RPMI8226 (cell line): ENCODE measurements at regions not wholly inside any gene's neighbourhood (a gene's known extent, or its start where the extent isn't known, plus 50 kb on each side); places are given as distances from the start of the nearest gene placed in this dataset.
"Not testable (repeated sequence)": the region's sequence is repeated elsewhere in the genome, so short reads cannot be mapped to it uniquely, and the experiment has no call there.

Source experiments
- DNase-seq: peaks from one replicate; pipeline ENCODE4 v3.0.0-alpha.2; 2015

DNA sequence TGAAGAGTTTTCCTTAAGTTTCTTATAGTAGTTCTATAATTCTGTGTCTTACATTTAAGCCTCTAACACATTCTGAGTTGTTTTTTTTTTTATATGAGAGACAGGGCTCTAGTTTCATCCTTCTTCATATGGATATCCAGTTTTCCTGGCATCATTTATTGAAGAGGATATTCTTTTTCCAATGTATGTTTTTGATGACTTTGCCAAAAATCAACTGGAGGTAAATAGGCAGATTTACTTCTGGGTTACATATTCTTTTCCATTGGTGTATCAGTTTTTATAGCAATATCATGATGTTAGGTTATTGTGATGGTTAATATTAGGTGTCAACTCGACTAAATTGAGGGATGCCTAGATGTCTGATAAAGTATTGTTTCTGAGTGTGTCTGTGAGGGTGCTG is 650.7 kb upstream of the GRID2 start:
- DNase-seq: no peak

DNA sequence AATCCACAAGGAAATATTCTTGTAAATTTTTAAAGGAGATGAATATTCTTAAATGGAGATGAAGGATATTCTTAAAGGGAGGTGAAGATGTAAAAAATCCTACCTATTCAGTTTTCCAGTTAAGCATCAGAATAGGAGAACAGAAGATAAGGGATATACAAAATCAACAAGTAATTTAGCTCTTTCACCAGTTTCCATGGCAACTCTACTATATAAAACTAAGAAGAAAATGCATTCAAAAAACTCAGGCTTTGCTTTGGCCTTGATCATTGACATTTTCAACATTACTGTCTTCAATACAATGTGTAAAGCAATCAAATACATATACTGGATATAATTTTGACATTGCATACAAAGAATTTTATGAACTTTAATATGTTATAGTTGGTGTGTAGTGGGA is 622.7 kb upstream of the GRID2 start:
- no peak for DNase-seq

DNA sequence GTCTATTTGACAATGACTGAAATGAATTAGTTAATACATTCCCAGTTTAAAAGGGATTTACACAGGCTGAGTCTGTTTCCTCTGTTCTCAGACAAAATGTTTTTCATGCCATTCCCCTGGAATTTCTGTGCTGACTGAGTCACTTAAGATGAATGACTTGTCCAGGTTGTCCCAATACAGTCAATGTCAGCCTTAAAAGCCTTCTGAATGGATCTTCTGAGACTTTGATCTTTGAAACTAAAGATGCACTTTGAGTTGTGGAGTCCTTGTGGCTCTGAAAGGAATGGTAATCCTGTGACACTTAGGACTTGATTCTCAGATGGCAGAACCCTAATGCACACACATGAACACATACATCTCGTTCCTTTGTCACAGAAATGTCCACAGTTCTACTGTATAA is 622.2 kb upstream of the GRID2 start:
- DNase-seq: no peak

DNA sequence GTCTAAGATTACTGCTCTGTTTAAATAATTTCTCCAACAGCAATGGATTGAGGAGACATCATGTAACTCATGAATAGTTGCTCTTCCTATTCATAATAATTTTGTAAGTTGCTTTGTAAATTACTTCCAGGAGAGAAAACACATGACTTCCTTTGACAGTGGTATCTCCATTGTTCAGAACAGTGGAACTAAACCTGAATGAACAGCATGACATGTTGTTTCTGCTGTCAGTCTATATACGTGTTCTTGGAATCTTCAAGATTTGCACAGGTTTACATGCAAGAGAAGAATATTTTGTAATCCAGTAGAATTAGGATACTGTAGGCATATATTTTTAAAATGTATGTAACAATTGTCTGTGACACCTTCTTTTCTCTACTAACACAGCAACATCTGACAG is 618.8 kb upstream of the GRID2 start:
- DNase-seq: no peak

DNA sequence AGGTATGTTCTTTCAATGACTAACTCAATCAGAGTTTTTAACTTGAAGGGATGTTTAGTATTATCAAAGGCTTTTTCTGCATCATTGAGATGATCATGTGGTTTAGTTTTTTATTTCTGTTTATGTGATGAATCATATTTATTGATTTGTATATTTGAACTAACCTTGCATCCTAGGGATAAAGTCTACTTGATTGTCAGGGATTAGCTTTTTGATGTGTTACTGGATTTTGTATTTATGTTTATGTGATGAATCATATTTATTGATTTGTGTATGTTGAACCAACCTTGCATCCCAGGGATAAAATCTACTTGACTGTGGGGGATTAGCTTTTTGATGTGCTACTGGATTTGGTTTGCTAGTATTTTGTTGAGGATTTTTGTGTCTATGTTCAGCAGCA is 615.4 kb upstream of the GRID2 start:
- no peak for DNase-seq

DNA sequence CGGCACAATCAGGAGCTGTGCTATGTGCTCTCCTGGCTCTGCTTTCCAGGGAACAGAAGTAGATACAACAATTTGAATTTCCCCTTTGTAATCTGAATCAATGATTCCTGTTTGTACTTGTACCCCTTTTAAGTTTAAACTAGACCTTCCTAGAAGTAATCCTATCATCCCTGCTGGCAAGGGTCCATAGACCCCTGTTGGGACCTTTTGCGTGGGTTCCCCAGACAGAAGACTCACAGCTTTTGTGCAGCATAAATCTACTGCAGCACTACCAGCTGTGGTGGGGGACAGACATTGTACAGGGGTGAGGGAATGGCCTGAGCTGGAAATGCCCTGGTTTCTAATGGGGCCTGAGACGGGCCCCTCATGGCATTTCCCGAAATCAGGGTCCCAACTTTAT is 604.1 kb upstream of the GRID2 start:
- not testable (repeated sequence) for DNase-seq

DNA sequence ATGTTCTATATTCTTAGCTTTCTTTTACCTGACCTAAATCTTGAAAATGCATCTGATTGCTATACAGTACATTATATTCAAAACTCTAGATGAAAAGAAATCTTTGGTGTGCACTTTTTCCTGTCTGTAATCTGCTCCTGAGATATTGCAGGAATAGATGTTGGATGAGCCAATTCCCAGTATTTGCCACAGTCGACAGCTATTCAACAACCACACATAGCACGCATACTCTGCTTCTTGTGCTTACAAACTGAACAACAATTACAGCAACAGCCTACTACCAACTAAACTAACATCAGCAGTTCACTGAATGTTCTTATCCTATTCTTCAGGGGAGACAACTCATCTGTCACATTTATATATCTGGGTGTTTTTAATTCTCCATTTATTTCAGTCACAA is 573.9 kb upstream of the GRID2 start:
- no peak for DNase-seq

DNA sequence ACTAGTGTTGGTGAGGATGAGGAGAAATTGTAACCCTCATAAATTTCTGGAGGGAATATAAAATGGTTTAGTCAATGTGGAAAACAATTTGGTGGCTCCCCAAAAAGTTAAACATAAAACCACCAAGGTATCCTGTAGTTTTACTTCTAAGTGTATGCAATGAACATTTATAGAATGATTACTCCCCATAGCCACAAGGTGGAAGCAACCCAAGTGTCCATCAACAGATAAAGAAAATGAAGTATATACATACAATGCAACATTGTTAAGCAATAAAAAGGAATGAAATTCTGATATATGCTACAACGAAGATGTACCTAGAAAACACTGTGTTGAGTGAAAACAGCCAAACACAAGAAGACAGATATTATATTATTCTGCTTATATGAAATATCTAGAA is 569.1 kb upstream of the GRID2 start:
- DNase-seq: no peak

DNA sequence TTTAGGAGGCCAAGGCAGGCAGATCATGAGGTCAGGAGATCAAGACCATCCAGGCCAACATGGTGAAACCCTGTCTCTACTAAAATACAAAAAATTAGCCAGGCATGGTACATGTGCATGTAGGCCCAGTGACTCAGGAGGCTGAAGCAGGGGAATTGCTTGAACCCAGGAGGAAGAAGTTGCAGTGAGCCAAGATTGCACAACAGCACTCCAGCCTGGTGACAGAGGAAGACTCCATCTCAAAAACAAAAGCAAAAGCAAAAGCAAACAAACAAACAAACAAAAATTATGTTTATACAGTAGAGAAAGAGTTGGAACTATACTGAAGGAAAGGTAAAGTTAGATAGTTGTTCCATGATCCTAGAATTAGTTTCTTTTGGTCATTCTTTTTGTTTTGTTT is 564.9 kb upstream of the GRID2 start:
- DNase-seq: not testable (repeated sequence)

DNA sequence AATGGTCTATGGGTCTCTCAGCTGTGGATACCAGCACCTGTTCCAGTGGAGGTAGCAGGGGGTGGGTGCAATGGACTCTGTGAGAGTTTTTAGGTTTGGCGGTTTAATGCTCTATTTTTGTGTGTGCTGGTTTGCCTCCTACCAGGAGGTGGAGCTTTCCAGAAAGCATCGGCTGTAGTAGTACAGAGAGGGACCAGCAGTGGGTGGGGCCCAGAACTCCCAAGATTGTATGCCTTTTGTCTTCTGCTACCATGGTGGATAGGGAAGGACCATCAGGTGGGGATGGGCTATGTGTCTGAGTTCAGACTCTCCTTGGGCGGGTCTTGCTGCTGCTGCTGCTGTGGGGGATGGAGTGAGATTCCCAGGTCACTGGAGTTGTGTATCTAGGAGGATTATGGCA is 557.2 kb upstream of the GRID2 start:
- no peak for DNase-seq

DNA sequence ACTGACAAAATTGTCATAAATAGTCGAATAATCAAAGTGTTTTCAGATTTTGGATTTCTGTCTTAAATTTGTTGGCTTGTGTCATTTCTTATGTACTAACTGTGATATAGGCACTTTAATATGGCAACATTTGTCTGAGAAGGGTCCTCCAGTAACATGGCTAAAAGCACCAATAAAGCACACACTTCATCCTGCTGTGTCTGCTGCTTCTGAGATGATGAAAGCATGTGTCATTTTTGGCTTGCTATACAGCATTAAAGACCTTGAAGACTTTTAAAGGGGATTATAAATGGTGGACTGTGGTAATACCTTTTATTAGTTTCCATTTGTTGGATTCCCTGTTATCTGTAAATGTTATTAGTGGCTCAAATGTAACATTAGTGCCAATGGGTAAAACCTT is 551.8 kb upstream of the GRID2 start:
- no peak for DNase-seq

DNA sequence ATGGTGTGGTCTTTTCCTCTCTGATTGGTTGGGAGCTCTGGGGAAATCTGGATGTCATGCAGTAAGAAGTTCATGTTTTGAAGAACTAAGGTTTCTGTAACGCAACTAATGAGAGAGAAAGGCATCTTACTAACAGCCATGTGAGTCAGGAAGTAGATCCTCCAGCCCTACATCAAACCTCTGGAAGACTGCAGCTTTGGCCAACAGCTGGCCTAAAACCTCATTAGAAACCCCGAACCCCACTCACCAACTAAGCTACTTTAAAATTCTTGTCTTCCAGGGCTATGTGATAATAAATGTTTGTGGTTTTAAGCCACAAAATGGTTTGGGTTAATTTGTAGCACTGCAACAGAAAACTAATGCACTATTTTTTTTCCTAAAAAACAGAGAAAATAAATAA is 549.0 kb upstream of the GRID2 start:
- no peak for DNase-seq

DNA sequence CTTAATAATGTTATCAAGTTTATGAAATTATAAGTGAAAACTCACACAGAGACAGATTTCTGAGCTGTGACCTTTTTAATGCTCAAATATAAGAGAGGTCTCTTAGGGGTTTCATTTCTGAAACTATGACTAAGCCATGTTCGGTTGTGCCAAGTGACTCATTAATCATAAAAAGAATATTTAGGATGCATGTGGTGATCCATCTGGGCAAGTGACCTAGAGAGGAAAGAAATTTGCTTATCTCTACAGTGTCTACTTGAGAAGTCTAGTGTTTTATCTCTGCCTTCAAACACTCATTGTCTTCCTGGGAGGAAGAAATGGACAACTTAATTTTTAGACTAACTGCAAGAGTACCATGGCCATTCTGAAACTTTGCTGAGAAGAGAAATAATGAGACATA is 545.3 kb upstream of the GRID2 start:
- no peak for DNase-seq

DNA sequence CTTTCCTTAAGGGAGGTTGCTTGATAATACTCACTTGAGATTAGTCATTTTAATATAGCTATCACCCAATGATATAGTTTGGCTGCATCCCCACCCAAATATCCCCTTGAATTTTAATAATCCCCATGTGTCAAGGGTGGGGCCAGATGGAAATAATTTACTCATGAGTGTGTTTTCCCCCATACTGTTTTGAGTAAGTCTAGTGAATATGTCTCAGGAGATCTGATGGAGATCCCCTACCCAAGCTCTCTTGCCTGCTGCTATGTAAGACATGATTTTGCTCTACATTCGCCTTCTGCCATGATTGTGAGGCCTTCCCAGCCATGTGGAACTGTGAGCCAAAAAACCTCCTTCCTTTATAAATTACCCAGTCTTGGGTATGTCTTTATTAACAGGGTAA is 539.7 kb upstream of the GRID2 start:
- DNase-seq: no peak

DNA sequence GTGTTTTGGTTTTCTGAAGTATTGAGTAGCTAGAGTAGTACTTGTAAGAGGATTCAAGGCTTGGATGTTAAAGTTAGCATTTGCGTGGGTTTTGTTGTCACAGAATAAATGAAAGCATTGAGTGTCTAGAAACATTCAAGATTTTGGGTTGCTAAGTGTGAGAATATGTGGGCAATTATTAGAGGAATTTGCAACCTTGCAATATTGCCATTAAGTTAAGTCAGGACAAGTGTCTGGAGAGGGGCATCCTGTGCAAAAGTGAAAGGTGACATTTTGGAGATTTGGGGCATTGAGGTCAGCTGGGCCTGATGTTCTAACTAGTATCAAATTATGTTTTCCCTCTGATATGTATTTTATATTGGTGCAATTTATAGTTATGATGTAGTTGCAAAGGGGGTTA is 533.9 kb upstream of the GRID2 start:
- no peak for DNase-seq

DNA sequence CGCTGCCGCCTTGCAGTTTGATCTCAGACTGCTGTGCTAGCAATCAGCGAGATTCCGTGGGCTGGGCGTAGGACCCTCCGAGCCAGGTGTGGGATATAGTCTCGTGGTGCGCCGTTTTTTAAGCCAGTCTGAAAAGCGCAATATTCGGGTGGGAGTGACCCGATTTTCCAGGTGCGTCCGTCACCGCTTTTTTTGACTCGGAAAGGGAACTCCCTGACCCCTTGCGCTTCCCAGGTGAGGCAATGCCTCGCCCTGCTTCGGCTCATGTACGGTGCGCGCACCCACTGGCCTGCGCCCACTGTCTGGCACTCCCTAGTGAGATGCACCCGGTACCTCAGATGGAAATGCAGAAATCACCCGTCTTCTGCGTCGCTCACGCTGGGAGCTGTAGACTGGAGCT is 512.1 kb upstream of the GRID2 start:
- DNase-seq: not testable (repeated sequence)

DNA sequence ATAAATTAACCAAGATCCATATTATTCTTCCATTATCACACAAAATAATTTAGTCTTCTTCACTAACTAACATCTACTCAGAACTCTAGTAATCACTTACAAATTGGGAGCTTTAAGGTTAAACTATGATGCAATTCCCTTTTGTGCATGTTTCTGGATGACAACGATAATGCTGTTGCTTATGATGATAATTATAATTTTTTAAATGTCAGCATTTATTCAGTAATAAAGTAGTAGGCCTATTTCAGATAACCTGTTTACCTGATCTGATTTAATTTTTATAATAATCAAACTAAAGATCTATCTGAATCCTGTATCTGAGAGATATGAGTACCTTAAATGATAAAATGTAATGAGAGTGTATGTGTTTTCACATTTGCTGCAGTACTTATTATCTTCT is 507.8 kb upstream of the GRID2 start:
- DNase-seq: no peak

DNA sequence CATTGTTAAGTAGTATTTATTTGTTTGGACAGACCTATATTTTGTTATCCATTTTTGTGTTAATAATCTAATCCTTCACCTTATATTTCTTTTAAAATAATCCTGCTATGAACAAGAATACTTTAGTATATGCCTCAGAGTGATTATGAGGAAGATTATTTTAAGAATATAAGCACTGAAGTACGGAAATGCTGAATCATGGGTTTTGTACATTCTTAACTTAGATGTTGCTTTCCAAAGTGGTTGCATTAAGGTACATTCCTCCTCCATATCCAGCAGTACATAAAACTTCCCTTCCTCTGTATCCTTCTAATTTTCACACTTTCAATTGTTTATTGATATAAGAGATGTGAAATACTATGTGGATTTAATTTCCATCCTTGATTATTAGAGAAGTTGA is 491.4 kb upstream of the GRID2 start:
- no peak for DNase-seq

DNA sequence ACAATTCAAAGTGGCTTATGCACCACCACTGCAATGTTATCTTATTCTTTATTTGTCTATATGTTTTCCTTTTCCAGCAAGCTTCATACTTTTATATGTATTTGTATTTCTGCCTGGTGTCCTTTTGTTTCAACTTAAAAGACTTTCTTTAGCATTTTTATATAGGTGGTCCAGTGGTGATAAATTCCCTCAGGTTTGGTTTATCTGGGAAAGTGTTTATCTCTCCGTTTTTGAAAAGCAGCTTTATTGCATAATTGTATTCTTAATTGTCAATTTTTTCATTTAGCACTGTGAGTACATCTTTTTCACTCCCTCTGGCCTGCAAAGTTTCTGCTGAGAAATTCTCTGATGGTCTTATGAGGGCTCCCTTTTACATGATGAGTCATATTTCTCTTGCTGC is 479.0 kb upstream of the GRID2 start:
- no peak for DNase-seq

DNA sequence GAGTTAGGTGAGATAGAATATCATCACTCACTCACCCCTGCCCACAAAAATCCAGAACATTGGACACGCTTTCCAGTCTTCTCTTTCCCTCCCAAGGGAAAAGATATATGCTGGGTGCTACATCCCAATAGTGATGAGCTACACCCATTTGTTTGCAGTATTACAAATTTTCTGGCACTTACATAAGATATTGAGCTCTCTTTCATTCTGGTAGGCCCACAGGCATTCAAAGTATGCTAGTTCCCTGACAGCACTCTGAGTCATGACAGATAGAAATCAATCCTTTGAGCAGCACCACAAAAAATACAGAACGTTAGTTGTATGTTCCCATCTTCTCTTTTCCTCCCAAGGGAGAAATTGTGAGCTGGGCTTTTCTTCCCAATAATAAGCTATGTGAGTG is 477.6 kb upstream of the GRID2 start:
- DNase-seq: no peak

DNA sequence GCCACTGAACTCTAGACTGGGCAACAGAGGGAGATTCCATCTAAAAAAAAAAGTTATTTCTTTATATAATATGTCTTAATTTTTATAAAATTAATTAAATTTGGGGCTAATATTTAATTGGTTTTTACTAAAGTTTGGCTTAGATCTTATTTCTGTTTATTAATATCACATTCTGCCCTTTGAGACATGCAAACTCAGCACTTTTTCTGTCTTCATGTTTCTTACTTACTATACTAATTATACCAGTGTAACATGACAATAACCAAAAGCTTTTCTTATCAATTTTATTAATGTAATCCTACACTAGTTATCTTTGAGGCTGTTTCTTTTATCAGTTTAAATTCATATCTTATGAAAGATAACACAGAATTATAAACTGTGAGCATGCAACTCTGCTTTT is 475.9 kb upstream of the GRID2 start:
- no peak for DNase-seq

DNA sequence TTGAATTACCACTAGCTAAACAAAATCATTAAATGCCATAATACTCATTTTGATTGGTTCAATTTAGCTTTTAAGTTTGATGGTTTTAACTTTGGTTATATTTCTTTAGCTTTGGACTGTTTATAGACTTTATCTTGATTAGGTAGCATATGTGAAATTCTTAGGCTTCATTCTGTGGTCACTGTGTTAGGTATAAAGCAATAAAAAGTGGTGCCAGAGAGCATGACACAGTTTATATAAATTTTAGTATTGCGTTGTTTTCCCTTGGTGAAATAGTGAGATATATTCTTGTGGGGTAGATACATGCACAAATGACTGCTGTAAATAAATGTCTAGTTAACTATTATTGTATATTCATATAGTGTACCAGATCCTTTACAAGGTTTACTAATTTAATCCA is 474.2 kb upstream of the GRID2 start:
- DNase-seq: no peak

DNA sequence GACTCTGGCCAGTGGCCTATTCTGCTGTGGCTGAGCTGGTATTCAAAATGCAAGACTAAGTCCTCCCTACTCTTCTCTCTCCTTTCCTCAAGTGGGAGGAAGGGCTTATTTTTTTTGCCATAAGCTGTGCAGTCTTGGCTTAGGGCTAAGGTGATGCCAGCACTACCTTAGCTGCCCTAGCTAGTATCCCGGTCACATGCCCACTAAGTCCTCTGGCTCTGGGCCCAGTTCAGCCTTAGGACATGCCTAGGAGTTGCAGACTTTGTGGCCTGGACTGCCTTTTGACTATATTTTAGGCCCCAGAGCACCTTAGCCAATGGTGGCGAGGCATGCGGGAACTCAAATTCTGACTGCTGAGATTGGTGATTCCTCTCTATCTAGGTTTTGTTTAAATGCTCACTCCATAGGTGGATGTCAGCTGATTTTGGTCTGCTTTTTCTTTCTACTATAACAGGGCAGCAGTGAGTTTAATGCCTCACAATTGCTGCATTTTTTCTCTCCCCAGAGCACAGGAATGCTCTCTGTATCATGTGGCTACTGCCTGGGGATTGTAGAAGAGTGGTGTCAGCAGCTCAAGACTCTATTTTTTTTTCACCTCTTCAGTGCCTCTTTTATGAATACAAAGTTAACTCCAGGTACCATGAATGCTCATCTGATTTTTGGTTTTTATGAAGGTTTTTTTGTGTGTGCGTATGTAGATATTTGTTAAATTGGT is 472.9 kb upstream of the GRID2 start:
- DNase-seq: no peak

DNA sequence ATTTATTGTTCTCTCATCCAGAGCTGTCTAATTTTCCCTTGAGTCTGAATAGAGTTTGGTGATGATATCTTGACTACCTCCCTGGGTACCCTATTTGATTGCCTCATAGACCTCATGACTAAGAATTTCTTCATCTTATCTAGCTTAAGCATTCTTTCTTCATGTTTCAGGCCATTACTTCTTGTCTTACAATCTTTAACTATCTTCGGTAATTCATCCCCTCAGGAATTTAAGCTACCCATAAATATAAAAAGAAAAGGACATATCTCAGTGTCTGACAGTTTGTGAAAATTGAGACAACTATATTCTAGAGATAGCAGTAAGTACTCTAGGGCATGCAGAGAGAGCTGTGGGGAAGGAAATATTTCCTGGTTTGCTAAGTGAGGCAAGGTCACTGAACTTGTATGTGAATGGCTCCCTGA is 466.1 kb upstream of the GRID2 start:
- no peak for DNase-seq

DNA sequence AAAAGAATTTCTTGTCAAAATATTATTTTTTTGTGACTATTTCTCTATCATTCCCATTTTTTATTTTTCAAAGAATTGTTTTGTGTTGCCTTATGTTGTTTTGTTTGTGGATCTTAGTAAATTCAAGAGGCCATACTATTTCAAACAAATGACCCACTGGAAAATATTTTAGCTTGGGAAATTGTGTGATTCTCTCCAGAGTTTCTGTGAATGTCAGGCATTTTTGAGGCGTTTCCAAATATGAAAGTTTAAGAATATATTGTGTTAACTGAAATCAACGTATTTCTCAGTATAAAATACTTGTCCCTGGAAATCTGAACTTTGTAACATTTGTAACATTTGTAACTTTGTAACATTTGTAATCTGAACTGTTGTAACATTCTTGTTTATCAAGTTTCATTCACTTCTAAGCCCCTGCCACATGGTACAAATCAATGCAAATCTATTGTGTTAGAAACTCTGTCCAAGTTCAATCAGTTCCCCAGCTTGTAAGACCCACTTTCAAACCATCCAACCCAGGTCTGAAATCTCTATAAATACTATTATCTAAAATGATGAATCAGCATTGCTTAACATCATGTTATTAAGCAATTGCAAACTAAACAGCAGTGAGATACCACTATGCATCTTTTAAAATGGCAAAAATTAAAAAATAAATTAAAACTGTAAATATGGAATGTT is 465.4 kb upstream of the GRID2 start:
- DNase-seq: no peak
